Caco-2 (cell line): ENCODE measurements at regions not wholly inside any gene's neighbourhood (a gene's known extent, or its start where the extent isn't known, plus 50 kb on each side); places are given as distances from the start of the nearest gene placed in this dataset.

Source experiments
- BruUV-seq: library from RNA; stranded (reverse); fragments of 400-500 nt; replicated peaks from 2 replicates; lab custom pipeline; 2021; lab: Mats Ljungman, UMichigan
- CTCF ChIA-PET: fragments of 300-600 bp; sonication (Branson Sonifier 250); formaldehyde crosslinking; loops from one replicate; lab custom pipeline; 2022; ENCODE audit warnings: antibody characterized with exemption; lab: Charles Lee
- POLR2A ChIA-PET: fragments of 300-600 bp; sonication (Branson Sonifier 250); formaldehyde crosslinking; loops from one replicate; lab custom pipeline; 2022; ENCODE audit warnings: antibody characterized with exemption; lab: Charles Lee
- DNase-seq, 2 experiments: peaks; one replicate each; pipeline versions ENCODE4 v3.0.0 to v3.0.0-alpha.2; 2020 to 2022
- H3K27me3 ChIP-seq: replicated peaks from 2 replicates; pipeline ENCODE4 v1.6.0; 2011; ENCODE audit warnings: low read length; ENCODE audit not compliant: control insufficient read depth, insufficient read depth
- H3K36me3 ChIP-seq: 2 replicates; pipeline ENCODE4 v1.5.1; 2011; ENCODE audit warnings: low read length; ENCODE audit not compliant: control insufficient read depth, insufficient read depth
- H3K4me1 ChIP-seq: fragments of 250-450 bp; sonication (Bioruptor Pico); 2 replicates; pipeline ENCODE4 v1.5.1; 2020; ENCODE audit warnings: mild to moderate bottlenecking
- H3K4me3 ChIP-seq: 2 replicates; pipeline ENCODE4 v1.5.1; 2011; ENCODE audit warnings: low read depth, mild to moderate bottlenecking, control low read depth, low read length
- H3K9me3 ChIP-seq: fragments of 250-450 bp; sonication (Bioruptor Pico); 2 replicates; pipeline ENCODE4 v1.5.1; 2020; ENCODE audit warnings: mild to moderate bottlenecking, moderate library complexity
- H3K27ac Mint-ChIP-seq: one replicate; pipeline ENCODE4 v1.8.0; 2022; ENCODE audit warnings: mixed read lengths; ENCODE audit not compliant: unreplicated experiment
- H3K27me3 Mint-ChIP-seq: one replicate; pipeline ENCODE4 v1.8.0; 2022; ENCODE audit warnings: mixed read lengths; ENCODE audit not compliant: insufficient read depth, unreplicated experiment
- H3K36me3 Mint-ChIP-seq: one replicate; pipeline ENCODE4 v1.8.0; 2022; ENCODE audit warnings: mild to moderate bottlenecking, mixed read lengths; ENCODE audit not compliant: insufficient read depth, unreplicated experiment
- H3K4me1 Mint-ChIP-seq: one replicate; pipeline ENCODE4 v1.8.0; 2022; ENCODE audit warnings: low read depth, mixed read lengths; ENCODE audit not compliant: unreplicated experiment
- H3K4me3 Mint-ChIP-seq: one replicate; pipeline ENCODE4 v1.8.0; 2022; ENCODE audit warnings: mild to moderate bottlenecking, moderate library complexity, mixed read lengths; ENCODE audit not compliant: unreplicated experiment
- H3K9me3 Mint-ChIP-seq: one replicate; pipeline ENCODE4 v1.8.0; 2022; ENCODE audit warnings: mixed read lengths; ENCODE audit not compliant: unreplicated experiment
- intact Hi-C: fragments of 100-400 bp; cut with micrococcal nuclease; formaldehyde crosslinking; loops from one replicate; pipeline ENCODE4 v1.10.0; 2022; ENCODE audit not compliant: unreplicated experiment
- TF ChIP-seq, protein P1 (sequence below), 2 experiments: fragments of 200-600 bp in 1 of 2; IDR thresholded peaks; 1 replicate in 1 of 2; 2 replicates in 1 of 2; pipeline versions ENCODE4 v1.5.1 to v1.8.0; 2011 to 2022; ENCODE audit warnings: antibody characterized with exemption in 1 of 2, control low read depth in 1 of 2, inconsistent platforms in 1 of 2, low read depth in 1 of 2, low read length in 1 of 2, mild to moderate bottlenecking in 1 of 2, moderate library complexity in 1 of 2; ENCODE audit not compliant: insufficient read depth in 1 of 2, severe bottlenecking in 1 of 2, unreplicated experiment in 1 of 2

DNA sequence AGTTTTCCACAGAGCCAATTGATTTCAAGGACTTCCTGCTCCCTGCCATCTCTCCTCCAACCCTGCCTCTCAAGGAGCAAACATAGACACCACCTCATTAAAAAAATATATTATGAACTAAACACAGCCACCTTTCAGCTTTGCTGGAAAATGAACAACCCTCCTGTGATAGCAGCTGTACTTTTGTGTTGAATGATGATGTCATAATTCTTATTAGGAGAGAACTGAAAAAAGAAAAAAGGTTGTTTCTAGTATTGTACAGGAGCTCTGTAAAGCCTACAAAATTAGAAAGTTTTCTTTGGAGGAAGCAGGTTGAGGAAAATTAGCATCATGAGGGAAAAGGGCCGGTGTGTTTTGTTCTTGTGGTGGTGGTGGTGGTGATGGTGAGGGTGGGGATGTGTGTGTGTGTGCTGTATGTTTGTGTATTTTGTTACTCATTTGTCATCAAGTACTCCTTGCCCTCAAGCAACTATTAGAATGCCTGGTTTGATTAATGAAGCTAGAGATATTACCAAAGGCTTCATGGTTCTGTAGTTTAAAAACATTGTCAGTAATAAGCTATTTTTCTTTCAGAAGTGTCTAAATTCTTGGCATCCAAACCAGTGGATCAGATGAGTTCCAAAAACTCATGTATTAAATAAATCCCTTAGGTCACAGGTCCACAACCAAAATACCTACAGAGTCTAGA, 405.9 kb downstream of the TLE4 start:
- Mint-ChIP-seq H3K4me1 (no peaks in the 10 kb centered on the region), H3K4me3 (no peak overlapping the region), H3K27me3 (no peaks in the 10 kb centered on the region), H3K36me3 (no peaks in the 10 kb centered on the region), H3K9me3 (no peaks in the 10 kb centered on the region), H3K27ac (no peak overlapping the region)
- POLR2A ChIA-PET = no interaction called here
- no peak for DNase-seq
- Histone ChIP-seq H3K4me3 (no peak overlapping the region), H3K4me1 (no peaks in the 10 kb centered on the region), H3K27me3 (no peaks in the 10 kb centered on the region), H3K9me3 (no peaks in the 10 kb centered on the region), H3K36me3 (no peaks in the 10 kb centered on the region)
- intact Hi-C loops = no loop called here
- CTCF ChIA-PET = no interaction called here
- TF ChIP-seq, protein P1, sequence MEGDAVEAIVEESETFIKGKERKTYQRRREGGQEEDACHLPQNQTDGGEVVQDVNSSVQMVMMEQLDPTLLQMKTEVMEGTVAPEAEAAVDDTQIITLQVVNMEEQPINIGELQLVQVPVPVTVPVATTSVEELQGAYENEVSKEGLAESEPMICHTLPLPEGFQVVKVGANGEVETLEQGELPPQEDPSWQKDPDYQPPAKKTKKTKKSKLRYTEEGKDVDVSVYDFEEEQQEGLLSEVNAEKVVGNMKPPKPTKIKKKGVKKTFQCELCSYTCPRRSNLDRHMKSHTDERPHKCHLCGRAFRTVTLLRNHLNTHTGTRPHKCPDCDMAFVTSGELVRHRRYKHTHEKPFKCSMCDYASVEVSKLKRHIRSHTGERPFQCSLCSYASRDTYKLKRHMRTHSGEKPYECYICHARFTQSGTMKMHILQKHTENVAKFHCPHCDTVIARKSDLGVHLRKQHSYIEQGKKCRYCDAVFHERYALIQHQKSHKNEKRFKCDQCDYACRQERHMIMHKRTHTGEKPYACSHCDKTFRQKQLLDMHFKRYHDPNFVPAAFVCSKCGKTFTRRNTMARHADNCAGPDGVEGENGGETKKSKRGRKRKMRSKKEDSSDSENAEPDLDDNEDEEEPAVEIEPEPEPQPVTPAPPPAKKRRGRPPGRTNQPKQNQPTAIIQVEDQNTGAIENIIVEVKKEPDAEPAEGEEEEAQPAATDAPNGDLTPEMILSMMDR (IDR thresholded peaks at IDR 0.05; ENCODE audit: insufficient read depth in 1 of 2, low read depth in 1 of 2, low read length in 1 of 2, severe bottlenecking in 1 of 2, unreplicated experiment in 1 of 2) = no peak
- BruUV-seq = no TSS peak

DNA sequence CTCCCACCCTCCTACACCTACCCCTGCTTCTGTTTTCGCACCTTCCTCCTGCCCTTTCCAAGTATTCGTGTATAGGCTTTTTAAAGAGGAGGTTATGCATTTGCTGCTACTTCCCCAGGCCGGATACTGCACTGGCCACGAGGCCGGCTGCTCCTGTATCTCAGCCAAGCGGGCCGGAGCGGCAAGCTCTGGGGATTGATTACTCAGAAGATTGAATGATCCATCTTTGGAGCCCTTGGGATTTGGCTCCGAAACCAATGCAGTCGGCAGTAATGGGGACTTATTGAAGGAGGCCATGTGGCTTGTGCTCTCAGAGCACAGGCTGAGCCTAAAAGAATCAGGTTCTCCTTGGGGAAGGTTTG, 405.3 kb downstream of the TLE4 start:
- TF ChIP-seq, protein P1 (IDR thresholded peaks at IDR 0.05; ENCODE audit: insufficient read depth in 1 of 2, low read depth in 1 of 2, low read length in 1 of 2, severe bottlenecking in 1 of 2, unreplicated experiment in 1 of 2) = no peak
- ChIA-PET CTCF (no interaction called here), POLR2A (no interaction called here)
- Histone ChIP-seq H3K4me1 (no peaks in the 10 kb centered on the region), H3K4me3 (no peak overlapping the region), H3K9me3 (no peaks in the 10 kb centered on the region), H3K27me3 (no peaks in the 10 kb centered on the region), H3K36me3 (no peaks in the 10 kb centered on the region)
- H3K4me3 Mint-ChIP-seq = no peak overlapping the region
- H3K27me3 Mint-ChIP-seq = no peaks in the 10 kb centered on the region
- BruUV-seq = no TSS peak
- intact Hi-C loops = no loop called here
- no peaks in the 10 kb centered on the region for H3K36me3 Mint-ChIP-seq
- H3K27ac Mint-ChIP-seq = no peak overlapping the region
- no peaks in the 10 kb centered on the region for H3K9me3 Mint-ChIP-seq
- no peaks in the 10 kb centered on the region for H3K4me1 Mint-ChIP-seq
- no peak for DNase-seq

DNA sequence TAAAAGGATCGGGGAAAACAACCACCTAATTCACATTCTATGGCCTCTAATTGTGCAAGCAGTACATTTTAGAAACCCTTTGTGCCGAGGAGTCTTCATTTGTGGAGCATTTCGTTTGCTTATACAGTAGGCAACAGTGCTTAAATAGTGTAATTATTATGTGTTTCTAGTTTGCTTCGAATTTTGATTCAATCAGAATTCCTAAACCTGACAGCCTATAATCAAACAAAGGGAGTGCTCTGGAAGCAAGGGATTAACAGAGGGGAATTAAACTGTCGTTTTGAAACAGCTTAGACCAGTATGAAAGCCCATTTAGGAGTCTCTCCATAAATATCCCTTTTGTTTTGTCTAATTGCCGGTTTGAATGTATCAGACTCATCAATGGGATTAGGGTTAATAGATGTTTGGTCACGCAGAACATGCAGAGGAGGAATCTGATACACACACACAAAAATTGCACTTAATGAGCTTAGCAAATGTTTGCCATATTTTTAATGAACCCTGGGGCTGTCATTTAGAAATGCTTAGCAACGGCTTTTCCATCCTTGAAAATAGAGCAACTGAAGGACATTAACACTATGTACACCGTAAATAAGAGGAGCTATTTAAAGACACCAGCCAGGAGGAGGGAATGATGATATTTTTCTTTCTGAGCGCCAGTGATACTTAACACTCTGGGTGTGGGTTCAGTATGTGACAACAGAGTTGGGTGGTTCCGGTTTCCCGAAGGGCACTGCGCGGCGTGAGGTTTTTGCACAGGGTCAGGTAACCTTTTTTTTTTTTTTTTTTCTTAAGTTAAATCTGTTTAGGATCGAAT, 404.7 kb downstream of the TLE4 start:
- ChIA-PET POLR2A (no interaction called here), CTCF (no interaction called here)
- DNase-seq = no peak
- no peaks in the 10 kb centered on the region for H3K27me3 Mint-ChIP-seq
- H3K4me3 ChIP-seq = no peak overlapping the region
- H3K4me1 Mint-ChIP-seq = no peaks in the 10 kb centered on the region
- no peaks in the 10 kb centered on the region for H3K9me3 Mint-ChIP-seq
- no peak overlapping the region for H3K27ac Mint-ChIP-seq
- BruUV-seq = no TSS peak
- TF ChIP-seq, protein P1 (IDR thresholded peaks at IDR 0.05; ENCODE audit: insufficient read depth in 1 of 2, low read depth in 1 of 2, low read length in 1 of 2, severe bottlenecking in 1 of 2, unreplicated experiment in 1 of 2) = no peak
- H3K36me3 Mint-ChIP-seq = no peaks in the 10 kb centered on the region
- no peaks in the 10 kb centered on the region for H3K27me3 ChIP-seq
- no peak overlapping the region for H3K4me3 Mint-ChIP-seq
- H3K36me3 ChIP-seq = no peaks in the 10 kb centered on the region
- no peaks in the 10 kb centered on the region for H3K9me3 ChIP-seq
- intact Hi-C loops = no loop called here
- no peaks in the 10 kb centered on the region for H3K4me1 ChIP-seq
